Esophagus (tissue), 2 donors: ENCODE measurements at regions not wholly inside any gene's neighbourhood (a gene's known extent, or its start where the extent isn't known, plus 50 kb on each side); places are given as distances from the start of the nearest gene placed in this dataset.

Source experiments
- H3K27ac ChIP-seq, 2 donors: one replicate each; pipeline ENCODE4 v1.5.1; 2013; ENCODE audit warnings: low read depth in 2 of 2, mild to moderate bottlenecking in 2 of 2, inconsistent platforms in 1 of 2, low read length in 1 of 2, moderate library complexity in 1 of 2
- H3K27me3 ChIP-seq, 2 donors: one replicate each; pipeline ENCODE4 v1.6.1; 2013; ENCODE audit warnings: low read length in 2 of 2, control low read depth in 1 of 2, mild to moderate bottlenecking in 1 of 2; ENCODE audit not compliant: insufficient read depth in 2 of 2, control insufficient read depth in 1 of 2
- H3K36me3 ChIP-seq, 2 donors: one replicate each; pipeline ENCODE4 v1.6.1; 2013; ENCODE audit warnings: low read length in 1 of 2; ENCODE audit not compliant: control insufficient read depth in 2 of 2, insufficient read depth in 2 of 2
- H3K4me1 ChIP-seq, 2 donors: one replicate each; pipeline ENCODE4 v1.6.1; 2013; ENCODE audit warnings: low read length in 1 of 2; ENCODE audit not compliant: control insufficient read depth in 2 of 2, insufficient read depth in 2 of 2
- H3K4me3 ChIP-seq, 2 donors: one replicate each; pipeline ENCODE4 v1.5.1; 2013; ENCODE audit warnings: low read length in 2 of 2, mild to moderate bottlenecking in 2 of 2, low read depth in 1 of 2, moderate library complexity in 1 of 2
- H3K9me3 ChIP-seq, 2 donors: one replicate each; pipeline ENCODE4 v1.6.1; 2013; ENCODE audit warnings: mild to moderate bottlenecking in 2 of 2, low read depth in 1 of 2, low read length in 1 of 2, moderate library complexity in 1 of 2; ENCODE audit not compliant: control insufficient read depth in 2 of 2, insufficient read depth in 1 of 2
- WGBS, 2 donors: extraction: QIAGEN DNeasy Blood & Tissue Kit; methylation state at CpG; one replicate each; pipeline ENCODE4 v1.1.7; 2013; 5-methylcytosine and 5-hydroxymethylcytosine counted together
- donor health status: healthy with polysubstance abuse.
- donor health status: Bipolar disorder and iron deficiency.

DNA sequence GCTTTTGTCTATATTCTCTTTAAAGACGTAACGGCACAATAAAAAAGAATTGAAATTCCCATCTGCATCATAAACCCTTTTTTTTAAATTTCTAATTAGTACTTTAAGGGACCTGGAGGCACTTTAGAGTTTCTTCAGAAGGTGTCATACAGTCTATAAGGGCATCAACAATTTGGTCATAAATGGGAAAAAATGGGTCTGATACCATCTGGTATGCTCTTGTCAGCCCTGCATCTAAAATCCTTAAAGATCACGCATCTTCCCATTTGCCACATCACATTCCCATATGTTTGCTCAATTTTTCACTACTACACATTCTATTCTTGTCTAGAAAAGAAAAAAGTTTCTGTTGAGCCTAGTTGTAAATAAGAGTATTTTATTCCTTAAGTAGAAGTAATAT lies 53.8 kb downstream of the COX7C start:
- Histone ChIP-seq H3K36me3 (no peaks in the 10 kb centered on the region), H3K27ac (no peak overlapping the region), H3K27me3 (no peaks in the 10 kb centered on the region), H3K4me1 (no peaks in the 10 kb centered on the region), H3K9me3 (no peaks in the 10 kb centered on the region), H3K4me3 (no peak overlapping the region)
- WGBS, 2 donors: 92 to 96% methylated on average over 3 of the region's 3 CpGs

DNA sequence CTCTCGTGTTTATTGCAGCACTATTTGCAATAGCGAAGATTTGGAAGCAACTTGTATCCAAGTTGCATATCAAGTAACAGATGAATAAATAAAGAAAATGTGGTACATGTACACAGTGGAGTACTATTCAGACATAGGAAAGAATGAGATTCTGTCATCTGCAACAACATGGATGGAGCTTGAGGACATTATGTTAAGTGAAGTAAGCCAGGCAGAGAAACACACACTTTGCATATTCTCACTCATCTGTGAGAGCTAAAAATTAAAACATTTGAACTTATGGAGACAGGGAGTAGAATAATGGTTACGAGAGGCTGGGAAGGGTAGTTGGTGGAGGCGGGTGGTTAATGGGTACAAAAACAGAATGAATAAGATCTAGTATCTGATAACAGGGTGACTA lies 56.3 kb downstream of the COX7C start:
- H3K36me3 ChIP-seq: no peaks in the 10 kb centered on the region
- WGBS, 2 donors: 85 to 89% methylated on average over 4 of the region's 4 CpGs
- no peaks in the 10 kb centered on the region for H3K4me1 ChIP-seq
- H3K4me3 ChIP-seq: no peak overlapping the region
- H3K27ac ChIP-seq: no peak overlapping the region
- no peaks in the 10 kb centered on the region for H3K9me3 ChIP-seq
- H3K27me3 ChIP-seq: no peaks in the 10 kb centered on the region

DNA sequence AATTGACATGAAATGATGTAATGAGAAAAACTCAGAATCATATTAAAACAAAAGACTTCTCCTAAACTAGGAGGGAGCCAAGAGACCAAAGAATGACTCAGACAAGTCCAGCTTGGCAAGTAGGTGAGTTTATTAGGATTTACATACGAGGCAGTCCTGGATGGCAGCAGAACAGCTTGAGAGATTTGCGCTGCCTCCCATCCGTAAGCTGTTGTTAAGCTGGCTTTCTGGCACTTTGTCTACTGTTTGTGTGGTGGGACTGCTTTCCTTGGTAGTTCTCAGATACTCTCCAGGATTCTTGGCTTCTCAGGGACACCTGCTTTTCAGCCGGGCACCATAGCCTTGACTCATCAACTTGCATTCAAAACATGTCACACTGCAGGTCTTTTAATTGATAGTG lies 57.6 kb downstream of the COX7C start:
- H3K27me3 ChIP-seq: no peaks in the 10 kb centered on the region
- 65 to 70% methylated on average over 4 of the region's 4 CpGs for whole genome bisulfite sequencing, 2 donors
- no peak overlapping the region for H3K27ac ChIP-seq
- no peaks in the 10 kb centered on the region for H3K36me3 ChIP-seq
- no peak overlapping the region for H3K4me3 ChIP-seq
- no peaks in the 10 kb centered on the region for H3K4me1 ChIP-seq
- H3K9me3 ChIP-seq: no peaks in the 10 kb centered on the region

DNA sequence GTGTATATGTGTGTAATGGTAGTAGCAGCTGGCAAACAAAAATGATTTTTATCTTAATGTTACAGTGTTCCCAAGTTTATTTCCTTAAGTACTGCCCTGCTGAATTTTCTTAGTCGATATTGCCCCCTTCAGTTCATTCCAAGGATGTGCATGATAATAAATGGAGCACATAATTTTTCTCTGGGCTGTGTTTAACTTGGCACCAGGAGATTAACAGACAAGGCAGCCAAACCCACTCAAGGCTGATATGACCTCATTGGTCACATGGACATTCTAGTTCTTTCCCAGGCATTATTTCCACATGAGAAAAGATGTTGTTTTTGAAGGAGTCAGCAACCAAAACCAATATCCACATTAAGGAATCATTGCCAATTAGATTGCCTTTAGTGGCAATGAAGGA lies 61.8 kb downstream of the COX7C start:
- no peaks in the 10 kb centered on the region for H3K4me1 ChIP-seq
- H3K9me3 ChIP-seq: no peaks in the 10 kb centered on the region
- WGBS, 2 donors: 0% methylated on average over 1 of the region's 1 CpG
- H3K36me3 ChIP-seq: no peaks in the 10 kb centered on the region
- no peak overlapping the region for H3K4me3 ChIP-seq
- no peaks in the 10 kb centered on the region for H3K27me3 ChIP-seq
- no peak overlapping the region for H3K27ac ChIP-seq

DNA sequence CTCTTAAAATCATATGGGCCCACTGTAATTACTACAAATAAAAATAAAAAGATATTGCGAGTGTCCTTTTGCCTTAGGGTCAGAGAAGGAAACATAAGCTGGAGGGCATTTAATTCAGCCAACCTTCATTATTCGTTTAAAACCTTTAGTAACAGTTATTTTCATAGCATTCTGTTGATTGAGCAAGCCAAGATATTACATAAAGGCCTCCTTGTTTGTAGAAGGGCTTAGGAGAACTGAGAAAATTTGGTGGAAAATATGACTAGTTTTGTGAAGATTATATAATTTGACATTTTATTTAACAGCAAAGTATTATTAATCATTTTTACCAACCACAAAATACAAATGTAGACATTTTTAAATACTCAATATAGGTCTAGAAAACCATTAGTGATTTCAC lies 62.2 kb downstream of the COX7C start:
- no peak overlapping the region for H3K4me3 ChIP-seq
- H3K27ac ChIP-seq: no peak overlapping the region
- H3K27me3 ChIP-seq: no peaks in the 10 kb centered on the region
- no peaks in the 10 kb centered on the region for H3K36me3 ChIP-seq
- 46 to 62% methylated on average over 2 of the region's 2 CpGs for WGBS, 2 donors
- no peaks in the 10 kb centered on the region for H3K4me1 ChIP-seq
- H3K9me3 ChIP-seq: no peaks in the 10 kb centered on the region

DNA sequence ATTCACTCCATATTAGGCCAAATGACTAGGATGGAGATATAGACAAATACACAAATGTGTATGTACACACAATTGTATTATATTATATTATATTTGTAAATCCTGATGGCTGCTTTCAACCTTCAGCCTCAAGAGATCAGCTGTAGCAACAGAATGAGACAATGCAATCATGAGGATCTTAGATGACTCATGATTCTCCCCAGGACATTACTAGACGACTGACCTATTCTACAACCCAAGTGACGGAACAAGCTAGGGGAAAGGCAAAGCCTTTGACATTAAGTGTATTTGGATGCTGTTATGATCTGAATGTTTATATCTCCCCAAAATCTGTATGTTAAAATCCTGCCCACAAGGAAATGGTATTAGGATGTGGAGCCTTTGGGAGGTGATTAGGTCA lies 66.5 kb downstream of the COX7C start:
- Histone ChIP-seq H3K4me1 (no peaks in the 10 kb centered on the region), H3K27me3 (no peaks in the 10 kb centered on the region), H3K4me3 (no peak overlapping the region), H3K9me3 (no peaks in the 10 kb centered on the region), H3K36me3 (no peaks in the 10 kb centered on the region), H3K27ac (no peak overlapping the region)
- 73 to 78% methylated on average over 2 of the region's 2 CpGs for WGBS, 2 donors

DNA sequence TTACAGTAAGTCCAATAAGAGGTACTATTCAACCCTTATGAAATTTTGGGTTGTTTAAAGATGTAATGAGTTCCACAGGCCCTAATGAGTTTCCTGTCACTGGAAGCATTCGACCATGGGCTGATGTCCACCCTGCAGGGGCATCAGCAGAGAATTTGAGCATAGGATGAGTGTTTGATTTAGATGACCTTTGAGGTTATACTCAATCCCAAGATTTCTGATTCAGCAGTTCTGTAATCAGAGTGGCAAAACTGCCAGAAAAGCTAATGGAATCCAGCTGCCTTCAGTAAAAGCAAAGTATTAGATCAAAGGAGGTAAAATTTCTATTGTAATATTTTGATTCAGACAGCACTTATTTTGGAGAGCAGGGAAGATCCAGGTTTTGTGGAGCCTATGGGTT lies 68.3 kb downstream of the COX7C start:
- Histone ChIP-seq H3K4me3 (no peak overlapping the region), H3K4me1 (no peaks in the 10 kb centered on the region), H3K27me3 (no peaks in the 10 kb centered on the region), H3K9me3 (no peaks in the 10 kb centered on the region), H3K36me3 (no peaks in the 10 kb centered on the region), H3K27ac (no peak overlapping the region)
- WGBS, 2 donors: 22 to 28% methylated on average over 1 of the region's 1 CpG

DNA sequence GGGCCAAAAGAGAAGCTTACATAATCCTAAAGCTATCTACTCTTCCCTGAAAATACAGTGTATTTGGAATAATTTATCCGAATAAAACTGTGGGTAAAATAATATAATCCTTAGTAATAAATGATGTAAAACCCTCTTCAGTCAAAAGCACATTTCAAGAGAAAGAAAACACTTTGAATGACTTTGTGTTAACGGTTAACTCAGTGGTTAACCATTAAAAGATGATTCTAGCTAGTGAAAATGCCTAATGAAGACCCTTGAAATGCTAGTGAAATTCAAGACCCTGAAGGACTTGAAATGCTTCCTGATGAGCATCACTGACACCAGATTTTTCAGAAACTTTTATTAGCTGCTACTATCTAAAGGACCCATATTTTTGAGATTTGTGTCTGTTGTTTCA lies 70.7 kb downstream of the COX7C start:
- Histone ChIP-seq H3K27ac (no peak overlapping the region), H3K27me3 (no peaks in the 10 kb centered on the region), H3K36me3 (no peaks in the 10 kb centered on the region), H3K4me3 (no peak overlapping the region), H3K4me1 (no peaks in the 10 kb centered on the region), H3K9me3 (no peaks in the 10 kb centered on the region)
- 63 to 65% methylated on average over 2 of the region's 2 CpGs for WGBS, 2 donors

DNA sequence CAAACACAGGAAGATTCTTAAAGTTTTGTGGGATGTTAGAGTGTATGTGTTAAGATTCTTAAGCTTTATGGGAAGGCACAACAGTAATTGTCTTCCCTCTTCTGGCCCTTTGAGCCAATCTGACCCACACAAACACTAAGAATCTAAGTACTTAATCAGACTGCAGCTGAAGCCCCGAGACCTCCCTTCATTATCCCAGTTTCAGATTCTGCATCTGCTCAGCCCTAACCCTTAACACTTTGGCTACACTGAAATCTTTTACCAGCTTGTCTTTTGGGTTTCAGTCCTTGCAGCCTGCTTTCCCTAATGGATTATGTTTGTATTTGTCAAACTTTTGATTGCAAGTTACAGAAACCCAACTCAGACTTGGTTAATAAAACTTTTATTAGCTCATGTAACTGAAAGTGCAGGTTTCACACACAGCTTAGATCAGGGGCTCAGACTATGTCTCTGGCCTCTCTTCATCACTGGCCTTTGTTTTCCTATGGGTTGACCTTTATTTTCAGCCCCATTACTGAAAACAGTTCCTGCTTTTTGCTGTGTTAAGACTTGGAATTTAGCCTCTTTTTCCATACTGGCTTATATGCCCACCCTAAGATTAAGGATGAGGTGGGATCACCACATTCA lies 71.5 kb downstream of the COX7C start:
- no peaks in the 10 kb centered on the region for H3K27me3 ChIP-seq

DNA sequence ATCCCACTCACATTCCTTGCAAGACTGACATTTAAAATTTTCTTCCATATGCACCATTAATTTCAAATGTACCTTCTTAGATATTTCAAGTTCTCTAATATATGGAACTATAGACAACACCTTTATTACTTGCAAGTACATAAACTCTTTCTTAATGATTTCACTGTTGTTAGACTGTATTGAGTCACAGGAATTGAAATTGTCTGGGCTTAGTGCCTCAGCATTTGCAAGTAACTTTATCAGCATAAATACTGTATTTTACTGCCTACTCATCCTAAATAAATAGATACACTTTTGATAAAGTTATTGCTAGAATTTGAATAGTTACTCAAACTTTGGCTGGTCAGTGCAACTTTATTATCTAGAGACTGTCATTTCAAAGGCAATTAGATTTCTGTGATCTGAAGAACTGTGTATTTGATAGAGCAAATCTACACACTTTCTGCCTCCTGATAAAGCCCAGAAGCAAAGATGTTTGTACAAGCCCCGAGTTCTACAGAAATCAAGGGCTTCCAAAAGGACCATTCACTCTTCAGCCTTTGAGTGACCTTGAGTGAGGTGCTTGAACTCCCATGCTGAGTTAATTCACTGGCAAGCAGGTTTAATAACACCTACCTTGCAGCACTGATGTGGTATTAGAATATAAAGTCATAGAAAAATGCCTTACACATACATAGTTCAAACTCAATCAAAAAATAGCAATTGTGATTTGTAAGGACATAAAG lies 91.6 kb downstream of the COX7C start:
- Histone ChIP-seq H3K27ac (no peak overlapping the region), H3K27me3 (no peaks in the 10 kb centered on the region), H3K4me1 (no peaks in the 10 kb centered on the region), H3K9me3 (no peaks in the 10 kb centered on the region), H3K4me3 (no peak overlapping the region), H3K36me3 (no peaks in the 10 kb centered on the region)
- 25 to 31% methylated on average over 1 of the region's 1 CpG for WGBS, 2 donors

More for the DNA sequence above, 71.5 kb downstream of the COX7C start:
- Histone ChIP-seq H3K36me3 (no peaks in the 10 kb centered on the region), H3K9me3 (no peaks in the 10 kb centered on the region), H3K4me3 (no peak overlapping the region), H3K27ac (no peak overlapping the region), H3K4me1 (no peaks in the 10 kb centered on the region)
- 58 to 79% methylated on average over 1 of the region's 1 CpG for WGBS, 2 donors
